Colonic mucosa (tissue), 4 donors: ENCODE measurements at regions not wholly inside any gene's neighbourhood (a gene's known extent, or its start where the extent isn't known, plus 50 kb on each side); places are given as distances from the start of the nearest gene placed in this dataset.

Experiments used
- DNase-seq: peaks from one replicate; pipeline ENCODE4 v3.0.0-alpha.2; 2020
- H3K27ac ChIP-seq: fragments of 200-600 bp; one replicate; pipeline ENCODE4 v1.8.0; 2021
- H3K27me3 ChIP-seq: fragments of 200-600 bp; one replicate; pipeline ENCODE4 v1.8.0; 2021
- H3K36me3 ChIP-seq: fragments of 200-600 bp; one replicate; pipeline ENCODE4 v1.8.0; 2021
- H3K4me1 ChIP-seq: fragments of 200-600 bp; one replicate; pipeline ENCODE4 v1.8.0; 2021; ENCODE audit warnings: mild to moderate bottlenecking
- H3K4me3 ChIP-seq: fragments of 200-600 bp; one replicate; pipeline ENCODE4 v1.8.0; 2021
- H3K9ac ChIP-seq, 2 donors: one replicate each; pipeline ENCODE4 v1.7.0; 2013; ENCODE audit warnings: control low read depth in 2 of 2, low read depth in 2 of 2, low read length in 2 of 2
- H3K9me3 ChIP-seq: fragments of 200-600 bp; one replicate; pipeline ENCODE4 v1.8.0; 2021
- CTCF ChIP-seq: fragments of 200-600 bp; IDR thresholded peaks from one replicate; pipeline ENCODE4 v1.8.0; 2022; ENCODE audit warnings: antibody characterized with exemption, mild to moderate bottlenecking
- intact Hi-C: fragments of 100-400 bp; cut with DNase I; formaldehyde crosslinking; loops from one replicate; pipeline ENCODE4 v1.14.1; 2022
- donor health status: healthy.
- donor health status: DM: no; HTN: no; CAD: no.
- donor health status: DM: no; HTN: no; CAD: no.

- Histone ChIP-seq H3K4me3 (no peak overlapping the region), H3K9me3 (no peaks in the 10 kb centered on the region), H3K4me1 (no peaks in the 10 kb centered on the region), H3K36me3 (no peaks in the 10 kb centered on the region), H3K27me3 (no peaks in the 10 kb centered on the region), H3K9ac (no peak overlapping the region), H3K27ac (no peak overlapping the region)
- DNase-seq = no peak
- no peak for TF ChIP-seq CTCF
- intact Hi-C loops = no loop called here
These were observed 116.1 kb upstream of the SLC7A14 start for GRCh38 chr3:170701696-170702678.

- DNase-seq = no peak
These were observed 114.2 kb upstream of the SLC7A14 start for GRCh38 chr3:170700054-170700404.

GRCh38 chr3:170699158-170700053 lies 113.5 kb upstream of the SLC7A14 start:
- Histone ChIP-seq H3K4me1 (no peaks in the 10 kb centered on the region), H3K4me3 (no peak overlapping the region), H3K27me3 (no peaks in the 10 kb centered on the region), H3K36me3 (no peaks in the 10 kb centered on the region), H3K9me3 (no peaks in the 10 kb centered on the region), H3K9ac (no peak overlapping the region), H3K27ac (no peak overlapping the region)
- no peak for DNase-seq
- no peak for TF ChIP-seq CTCF
- intact Hi-C loops = no loop called here

More at GRCh38 chr3:170700054-170700404, 114.2 kb upstream of the SLC7A14 start:
- TF ChIP-seq CTCF = no peak
- intact Hi-C loops = no loop called here
- Histone ChIP-seq H3K36me3 (no peaks in the 10 kb centered on the region), H3K4me3 (no peak overlapping the region), H3K9me3 (no peaks in the 10 kb centered on the region), H3K9ac (no peak overlapping the region), H3K27ac (no peak overlapping the region), H3K4me1 (no peaks in the 10 kb centered on the region), H3K27me3 (no peaks in the 10 kb centered on the region)

GRCh38 chr3:170697908-170698307 lies 112.0 kb upstream of the SLC7A14 start:
- intact Hi-C loops = no loop called here

More at GRCh38 chr3:170697908-170698307, 112.0 kb upstream of the SLC7A14 start:
- no peak for TF ChIP-seq CTCF
- Histone ChIP-seq H3K4me1 (no peaks in the 10 kb centered on the region), H3K4me3 (no peak overlapping the region), H3K36me3 (no peaks in the 10 kb centered on the region), H3K27me3 (no peaks in the 10 kb centered on the region), H3K9me3 (no peaks in the 10 kb centered on the region), H3K27ac (no peak overlapping the region), H3K9ac (no peak overlapping the region)
- DNase-seq = no peak
